MM.1S (cell line): ENCODE measurements at regions not wholly inside any gene's neighbourhood (a gene's known extent, or its start where the extent isn't known, plus 50 kb on each side); places are given as distances from the start of the nearest gene placed in this dataset.

ENCODE experiments used
- EZH2phosphoT487 ChIP-seq: fragments of 300-600 bp; sonication (generic); IDR thresholded peaks from 2 replicates; pipeline ENCODE4 v1.6.1; 2018; ENCODE audit warnings: antibody characterized with exemption, low read length
- TF ChIP-seq, protein P1 (sequence below): fragments of 300-600 bp; sonication (generic); IDR thresholded peaks from 2 replicates; pipeline ENCODE4 v1.5.1; 2016; ENCODE audit warnings: antibody characterized with exemption, low read length, mixed read lengths

DNA sequence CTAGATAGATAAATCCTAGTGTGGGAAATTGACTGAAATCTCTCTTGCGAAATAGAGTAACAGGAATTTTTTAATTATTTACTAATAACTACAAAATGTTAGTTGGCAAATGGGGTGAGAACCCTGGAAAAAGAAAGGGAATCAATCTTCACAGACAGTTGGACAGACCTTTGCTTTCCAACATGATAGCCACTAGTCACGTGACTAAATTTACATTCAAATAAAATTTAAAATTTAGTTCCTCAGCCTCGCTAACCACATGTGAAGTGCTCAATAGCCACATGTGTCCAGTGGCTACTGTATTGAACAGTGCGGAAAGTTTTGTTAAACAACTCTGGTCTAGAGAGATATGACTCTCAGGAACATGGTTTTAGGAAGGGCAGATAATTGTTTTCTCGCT is 289.9 kb upstream of the RASA1 start:
- TF ChIP-seq, protein P1, sequence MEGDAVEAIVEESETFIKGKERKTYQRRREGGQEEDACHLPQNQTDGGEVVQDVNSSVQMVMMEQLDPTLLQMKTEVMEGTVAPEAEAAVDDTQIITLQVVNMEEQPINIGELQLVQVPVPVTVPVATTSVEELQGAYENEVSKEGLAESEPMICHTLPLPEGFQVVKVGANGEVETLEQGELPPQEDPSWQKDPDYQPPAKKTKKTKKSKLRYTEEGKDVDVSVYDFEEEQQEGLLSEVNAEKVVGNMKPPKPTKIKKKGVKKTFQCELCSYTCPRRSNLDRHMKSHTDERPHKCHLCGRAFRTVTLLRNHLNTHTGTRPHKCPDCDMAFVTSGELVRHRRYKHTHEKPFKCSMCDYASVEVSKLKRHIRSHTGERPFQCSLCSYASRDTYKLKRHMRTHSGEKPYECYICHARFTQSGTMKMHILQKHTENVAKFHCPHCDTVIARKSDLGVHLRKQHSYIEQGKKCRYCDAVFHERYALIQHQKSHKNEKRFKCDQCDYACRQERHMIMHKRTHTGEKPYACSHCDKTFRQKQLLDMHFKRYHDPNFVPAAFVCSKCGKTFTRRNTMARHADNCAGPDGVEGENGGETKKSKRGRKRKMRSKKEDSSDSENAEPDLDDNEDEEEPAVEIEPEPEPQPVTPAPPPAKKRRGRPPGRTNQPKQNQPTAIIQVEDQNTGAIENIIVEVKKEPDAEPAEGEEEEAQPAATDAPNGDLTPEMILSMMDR = no peak
- TF ChIP-seq EZH2phosphoT487 = no peak
